ENCODE measurements at regions not wholly inside any gene's neighbourhood (a gene's known extent, or its start where the extent isn't known, plus 50 kb on each side); places are given as distances from the start of the nearest gene placed in this dataset.

- TF ChIP-seq POLR2AphosphoS5 (IDR thresholded peaks at IDR 0.05) (no peak), CTCF (IDR thresholded peaks at IDR 0.05) (no peak)
- H3K9me3 ChIP-seq, result peaks cover 3 to 8% of the 10 kb centered on the region in 2 donors
- H3K27me3 ChIP-seq, result no peaks in the 10 kb centered on the region
- no peaks in the 10 kb centered on the region for H3K36me3 ChIP-seq
- intact Hi-C loops (cut with DNase I; ENCODE audit: low total_unique reads), result no loop called here
- H3K27ac ChIP-seq, result no peak overlapping the region
- no peak for DNase-seq (ENCODE audit: low spot score in 2 of 2)
- no peak overlapping the region for H3K4me3 ChIP-seq
- H3K4me1 ChIP-seq, result no peaks in the 10 kb centered on the region
Measured at GRCh38 chr16:51487880-51488279, 336.8 kb upstream of the SALL1 start.

- TF ChIP-seq POLR2AphosphoS5 (IDR thresholded peaks at IDR 0.05), result no peak
- TF ChIP-seq POLR2A (IDR thresholded peaks at IDR 0.05), result no peak
- no peak for TF ChIP-seq CTCF (IDR thresholded peaks at IDR 0.05)
- H3K27ac ChIP-seq, result no peak overlapping the region
- H3K4me3 ChIP-seq, result no peak overlapping the region
- DNase-seq (ENCODE audit: low spot score in 2 of 2), result no peak
- H3K4me1 ChIP-seq, result no peaks in the 10 kb centered on the region
- H3K27me3 ChIP-seq, result no peaks in the 10 kb centered on the region
- H3K36me3 ChIP-seq, result no peaks in the 10 kb centered on the region
- no peaks in the 10 kb centered on the region for H3K9me3 ChIP-seq
- intact Hi-C loops (cut with DNase I; ENCODE audit: low total_unique reads), result no loop called here
Measured at GRCh38 chr16:51474414-51475091, 323.5 kb upstream of the SALL1 start.

DNA sequence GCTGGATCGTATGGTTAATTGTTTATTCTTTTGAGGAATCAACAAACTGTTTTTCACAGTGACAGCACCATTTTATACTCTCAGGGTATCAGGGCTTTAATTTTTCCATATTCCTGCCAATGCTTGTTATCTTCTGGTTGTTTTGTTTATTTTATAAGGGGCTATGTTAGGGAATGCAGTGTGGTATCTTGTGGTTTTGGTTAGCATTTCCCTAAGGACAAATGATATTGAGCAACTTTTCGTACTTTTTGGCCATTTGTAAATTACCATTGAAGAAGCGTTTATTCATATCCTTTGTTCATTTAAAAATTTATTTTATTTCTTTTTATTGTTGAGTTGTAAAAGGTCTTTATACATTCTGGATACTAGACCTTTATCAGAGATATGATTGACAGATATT lies 322.0 kb upstream of the SALL1 start:
- Histone ChIP-seq H3K4me1 (no peaks in the 10 kb centered on the region), H3K36me3 (no peaks in the 10 kb centered on the region), H3K4me3 (no peak overlapping the region), H3K27ac (no peak overlapping the region), H3K9me3 (no peaks in the 10 kb centered on the region), H3K27me3 (no peaks in the 10 kb centered on the region)
- intact Hi-C loops (cut with DNase I; ENCODE audit: low total_unique reads), result no loop called here
- DNase-seq (ENCODE audit: low spot score in 2 of 2), result no peak
- TF ChIP-seq CTCF (IDR thresholded peaks at IDR 0.05), result no peak
- TF ChIP-seq POLR2AphosphoS5 (IDR thresholded peaks at IDR 0.05), result no peak
- TF ChIP-seq POLR2A (IDR thresholded peaks at IDR 0.05), result no peak

DNA sequence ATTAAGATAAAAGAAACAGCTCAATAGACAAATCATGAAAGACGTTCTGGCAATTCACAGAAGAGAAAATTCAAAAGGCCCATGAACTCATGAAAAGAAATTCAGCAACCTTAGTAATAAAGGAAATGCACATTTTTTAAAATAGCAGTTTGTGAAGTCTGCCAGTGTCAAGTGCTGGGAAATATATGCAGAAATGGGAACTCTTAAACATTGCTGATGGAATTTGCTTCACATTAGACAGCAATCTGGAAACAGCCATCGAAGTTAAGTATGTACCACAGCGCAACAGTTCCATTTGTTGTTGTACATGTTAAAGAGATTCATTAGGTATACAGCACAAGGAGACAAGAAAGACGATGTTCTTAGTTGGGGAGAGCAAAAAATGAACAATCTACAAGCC lies 319.4 kb upstream of the SALL1 start:
- TF ChIP-seq CTCF (IDR thresholded peaks at IDR 0.05), result no peak
- no peak for TF ChIP-seq POLR2A (IDR thresholded peaks at IDR 0.05)
- TF ChIP-seq POLR2AphosphoS5 (IDR thresholded peaks at IDR 0.05), result no peak
- no peak for DNase-seq (ENCODE audit: low spot score in 2 of 2)
- Histone ChIP-seq H3K27ac (no peak overlapping the region), H3K27me3 (no peaks in the 10 kb centered on the region), H3K4me3 (no peak overlapping the region), H3K4me1 (no peaks in the 10 kb centered on the region), H3K36me3 (no peaks in the 10 kb centered on the region), H3K9me3 (no peaks in the 10 kb centered on the region)
- intact Hi-C loops (cut with DNase I; ENCODE audit: low total_unique reads), result no loop called here

GRCh38 chr16:51464996-51465395 lies 313.9 kb upstream of the SALL1 start:
- H3K27me3 ChIP-seq, result peaks cover 0 to 4% of the 10 kb centered on the region in 2 donors
- DNase-seq (ENCODE audit: low spot score in 2 of 2), result no peak

More at GRCh38 chr16:51464996-51465395, 313.9 kb upstream of the SALL1 start:
- intact Hi-C loops (cut with DNase I; ENCODE audit: low total_unique reads), result no loop called here
- H3K36me3 ChIP-seq, result no peaks in the 10 kb centered on the region
- TF ChIP-seq CTCF (IDR thresholded peaks at IDR 0.05), result no peak
- TF ChIP-seq POLR2AphosphoS5 (IDR thresholded peaks at IDR 0.05), result no peak
- TF ChIP-seq POLR2A (IDR thresholded peaks at IDR 0.05), result no peak
- no peaks in the 10 kb centered on the region for H3K4me1 ChIP-seq
- H3K4me3 ChIP-seq, result no peak overlapping the region
- H3K27ac ChIP-seq, result no peak overlapping the region
- no peaks in the 10 kb centered on the region for H3K9me3 ChIP-seq

Data from breast epithelium (tissue), 4 donors.